Esophagus (tissue), 2 donors: ENCODE measurements at regions not wholly inside any gene's neighbourhood (a gene's known extent, or its start where the extent isn't known, plus 50 kb on each side); places are given as distances from the start of the nearest gene placed in this dataset.

ENCODE experiments used
- H3K27ac ChIP-seq, 2 donors: one replicate each; pipeline ENCODE4 v1.5.1; 2013; ENCODE audit warnings: low read depth in 2 of 2, mild to moderate bottlenecking in 2 of 2, inconsistent platforms in 1 of 2, low read length in 1 of 2, moderate library complexity in 1 of 2
- H3K27me3 ChIP-seq, 2 donors: one replicate each; pipeline ENCODE4 v1.6.1; 2013; ENCODE audit warnings: low read length in 2 of 2, control low read depth in 1 of 2, mild to moderate bottlenecking in 1 of 2; ENCODE audit not compliant: insufficient read depth in 2 of 2, control insufficient read depth in 1 of 2
- H3K36me3 ChIP-seq, 2 donors: one replicate each; pipeline ENCODE4 v1.6.1; 2013; ENCODE audit warnings: low read length in 1 of 2; ENCODE audit not compliant: control insufficient read depth in 2 of 2, insufficient read depth in 2 of 2
- H3K4me1 ChIP-seq, 2 donors: one replicate each; pipeline ENCODE4 v1.6.1; 2013; ENCODE audit warnings: low read length in 1 of 2; ENCODE audit not compliant: control insufficient read depth in 2 of 2, insufficient read depth in 2 of 2
- H3K4me3 ChIP-seq, 2 donors: one replicate each; pipeline ENCODE4 v1.5.1; 2013; ENCODE audit warnings: low read length in 2 of 2, mild to moderate bottlenecking in 2 of 2, low read depth in 1 of 2, moderate library complexity in 1 of 2
- H3K9me3 ChIP-seq, 2 donors: one replicate each; pipeline ENCODE4 v1.6.1; 2013; ENCODE audit warnings: mild to moderate bottlenecking in 2 of 2, low read depth in 1 of 2, low read length in 1 of 2, moderate library complexity in 1 of 2; ENCODE audit not compliant: control insufficient read depth in 2 of 2, insufficient read depth in 1 of 2
- WGBS, 2 donors: extraction: QIAGEN DNeasy Blood & Tissue Kit; methylation state at CpG; one replicate each; pipeline ENCODE4 v1.1.7; 2013; 5-methylcytosine and 5-hydroxymethylcytosine counted together
- donor health status: healthy with polysubstance abuse.
- donor health status: Bipolar disorder and iron deficiency.

- Histone ChIP-seq H3K9me3 (no peaks in the 10 kb centered on the region), H3K4me1 (no peaks in the 10 kb centered on the region), H3K27ac (no peak overlapping the region), H3K4me3 (no peak overlapping the region), H3K27me3 (no peaks in the 10 kb centered on the region), H3K36me3 (no peaks in the 10 kb centered on the region)
- 73 to 84% methylated on average over 5 of the region's 5 CpGs for WGBS, 2 donors
These were observed 498.1 kb upstream of the PSMD7 start for GRCh38 chr16:73798471-73798870.

GRCh38 chr16:73797115-73797514, 499.5 kb upstream of the PSMD7 start:
- no peaks in the 10 kb centered on the region for H3K36me3 ChIP-seq
- 88 to 100% methylated on average over 1 of the region's 1 CpG for WGBS, 2 donors
- no peaks in the 10 kb centered on the region for H3K9me3 ChIP-seq
- H3K27me3 ChIP-seq = no peaks in the 10 kb centered on the region
- H3K27ac ChIP-seq = no peak overlapping the region
- H3K4me3 ChIP-seq = no peak overlapping the region
- no peaks in the 10 kb centered on the region for H3K4me1 ChIP-seq

GRCh38 chr16:73796241-73796640, 500.4 kb upstream of the PSMD7 start:
- H3K27me3 ChIP-seq = no peaks in the 10 kb centered on the region
- no peaks in the 10 kb centered on the region for H3K4me1 ChIP-seq
- H3K9me3 ChIP-seq = no peaks in the 10 kb centered on the region
- 62 to 64% methylated on average over 4 of the region's 4 CpGs for WGBS, 2 donors
- no peak overlapping the region for H3K27ac ChIP-seq
- H3K36me3 ChIP-seq = no peaks in the 10 kb centered on the region
- no peak overlapping the region for H3K4me3 ChIP-seq

GRCh38 chr16:73794994-73795393, 501.6 kb upstream of the PSMD7 start:
- Histone ChIP-seq H3K27me3 (no peaks in the 10 kb centered on the region), H3K9me3 (no peaks in the 10 kb centered on the region), H3K4me3 (no peak overlapping the region), H3K36me3 (no peaks in the 10 kb centered on the region), H3K27ac (no peak overlapping the region), H3K4me1 (no peaks in the 10 kb centered on the region)
- WGBS, 2 donors = 21 to 29% methylated on average over 3 of the region's 3 CpGs

- Histone ChIP-seq H3K9me3 (no peaks in the 10 kb centered on the region), H3K36me3 (no peaks in the 10 kb centered on the region), H3K27ac (no peak overlapping the region), H3K4me3 (no peak overlapping the region), H3K4me1 (no peaks in the 10 kb centered on the region), H3K27me3 (no peaks in the 10 kb centered on the region)
- WGBS, 2 donors = 63 to 67% methylated on average over 11 of the region's 11 CpGs
These were observed 502.7 kb upstream of the PSMD7 start for GRCh38 chr16:73793871-73794437.

- Histone ChIP-seq H3K4me1 (no peaks in the 10 kb centered on the region), H3K4me3 (no peak overlapping the region), H3K36me3 (no peaks in the 10 kb centered on the region), H3K27me3 (no peaks in the 10 kb centered on the region), H3K27ac (no peak overlapping the region), H3K9me3 (no peaks in the 10 kb centered on the region)
- 62 to 66% methylated on average over 4 of the region's 4 CpGs for WGBS, 2 donors
These were observed 503.4 kb upstream of the PSMD7 start for GRCh38 chr16:73793260-73793659.

GRCh38 chr16:73792199-73793020, 504.2 kb upstream of the PSMD7 start:
- 71 to 74% methylated on average over 15 of the region's 15 CpGs for WGBS, 2 donors
- H3K4me3 ChIP-seq = no peak overlapping the region
- no peaks in the 10 kb centered on the region for H3K27me3 ChIP-seq
- H3K36me3 ChIP-seq = no peaks in the 10 kb centered on the region
- no peaks in the 10 kb centered on the region for H3K4me1 ChIP-seq
- H3K9me3 ChIP-seq = no peaks in the 10 kb centered on the region
- no peak overlapping the region for H3K27ac ChIP-seq

- Histone ChIP-seq H3K4me1 (no peaks in the 10 kb centered on the region), H3K27me3 (no peaks in the 10 kb centered on the region), H3K4me3 (no peak overlapping the region), H3K27ac (no peak overlapping the region), H3K9me3 (no peaks in the 10 kb centered on the region), H3K36me3 (no peaks in the 10 kb centered on the region)
- WGBS, 2 donors = 72 to 73% methylated on average over 3 of the region's 3 CpGs
These were observed 515.3 kb upstream of the PSMD7 start for GRCh38 chr16:73781297-73781696.

- no peak overlapping the region for H3K27ac ChIP-seq
- 76 to 82% methylated on average over 5 of the region's 5 CpGs for WGBS, 2 donors
- no peaks in the 10 kb centered on the region for H3K36me3 ChIP-seq
- no peaks in the 10 kb centered on the region for H3K4me1 ChIP-seq
- H3K4me3 ChIP-seq = no peak overlapping the region
- no peaks in the 10 kb centered on the region for H3K9me3 ChIP-seq
- no peaks in the 10 kb centered on the region for H3K27me3 ChIP-seq
These were observed 517.7 kb upstream of the PSMD7 start for GRCh38 chr16:73778887-73779286.

GRCh38 chr16:73775841-73776388, 520.7 kb upstream of the PSMD7 start:
- Histone ChIP-seq H3K36me3 (no peaks in the 10 kb centered on the region), H3K4me1 (no peaks in the 10 kb centered on the region), H3K9me3 (no peaks in the 10 kb centered on the region), H3K4me3 (no peak overlapping the region), H3K27me3 (no peaks in the 10 kb centered on the region), H3K27ac (no peak overlapping the region)
- WGBS, 2 donors = 78 to 79% methylated on average over 10 of the region's 10 CpGs
